ENCODE measurements at regions not wholly inside any gene's neighbourhood (a gene's known extent, or its start where the extent isn't known, plus 50 kb on each side); places are given as distances from the start of the nearest gene placed in this dataset.

DNA sequence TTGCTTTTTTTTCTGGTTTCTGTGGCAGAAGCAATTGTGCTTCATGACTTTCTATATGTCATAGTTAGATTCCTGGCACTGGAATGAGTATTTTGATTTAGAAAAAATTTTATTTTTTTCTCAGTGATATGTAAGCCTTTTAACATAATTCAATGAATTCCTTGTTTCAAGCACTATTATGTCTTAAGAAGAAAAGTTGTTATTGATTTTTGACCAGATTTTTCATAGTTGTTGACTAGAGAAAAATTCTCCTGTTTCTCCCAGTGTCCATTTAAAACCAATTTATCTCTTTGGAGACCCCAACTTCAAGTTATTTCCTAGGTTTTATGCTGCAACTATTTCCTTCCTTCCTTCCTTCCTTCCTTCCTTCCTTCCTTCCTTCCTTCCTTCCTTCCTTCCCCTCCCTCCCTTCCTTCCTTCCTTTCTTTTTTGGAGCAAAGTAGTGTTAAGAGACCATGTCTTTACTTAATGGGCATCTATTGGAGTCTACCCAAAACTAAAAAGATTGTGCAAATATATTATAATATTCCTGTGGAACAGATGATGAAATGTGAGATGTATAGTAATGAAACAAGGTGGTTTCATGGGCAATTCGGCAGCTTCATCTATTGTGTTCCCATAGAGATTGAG lies 346.9 kb downstream of the RNF144B start:
- TF ChIP-seq, protein P1, sequence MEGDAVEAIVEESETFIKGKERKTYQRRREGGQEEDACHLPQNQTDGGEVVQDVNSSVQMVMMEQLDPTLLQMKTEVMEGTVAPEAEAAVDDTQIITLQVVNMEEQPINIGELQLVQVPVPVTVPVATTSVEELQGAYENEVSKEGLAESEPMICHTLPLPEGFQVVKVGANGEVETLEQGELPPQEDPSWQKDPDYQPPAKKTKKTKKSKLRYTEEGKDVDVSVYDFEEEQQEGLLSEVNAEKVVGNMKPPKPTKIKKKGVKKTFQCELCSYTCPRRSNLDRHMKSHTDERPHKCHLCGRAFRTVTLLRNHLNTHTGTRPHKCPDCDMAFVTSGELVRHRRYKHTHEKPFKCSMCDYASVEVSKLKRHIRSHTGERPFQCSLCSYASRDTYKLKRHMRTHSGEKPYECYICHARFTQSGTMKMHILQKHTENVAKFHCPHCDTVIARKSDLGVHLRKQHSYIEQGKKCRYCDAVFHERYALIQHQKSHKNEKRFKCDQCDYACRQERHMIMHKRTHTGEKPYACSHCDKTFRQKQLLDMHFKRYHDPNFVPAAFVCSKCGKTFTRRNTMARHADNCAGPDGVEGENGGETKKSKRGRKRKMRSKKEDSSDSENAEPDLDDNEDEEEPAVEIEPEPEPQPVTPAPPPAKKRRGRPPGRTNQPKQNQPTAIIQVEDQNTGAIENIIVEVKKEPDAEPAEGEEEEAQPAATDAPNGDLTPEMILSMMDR (IDR thresholded peaks at IDR 0.05): no peak
- no peak for TF ChIP-seq POLR2AphosphoS5 (IDR thresholded peaks at IDR 0.05)

Measured in esophagus muscularis mucosa (tissue), 3 donors.